Gastroesophageal sphincter (tissue), 4 donors: ENCODE measurements at regions not wholly inside any gene's neighbourhood (a gene's known extent, or its start where the extent isn't known, plus 50 kb on each side); places are given as distances from the start of the nearest gene placed in this dataset.

Experiments
- ATAC-seq: fragments of 150-250 bp; one replicate; pipeline ENCODE4 v1.9.1; 2016; ENCODE audit warnings: mild to moderate bottlenecking, moderate library complexity
- H3K27ac ChIP-seq, 4 donors: fragments of 200-600 bp; sonication (generic) in 3 of 4; 1 replicate in 3 of 4; 2 replicates in 1 of 4; pipeline ENCODE4 v1.5.1; 2016 to 2019
- H3K27me3 ChIP-seq: fragments of 200-600 bp; sonication (generic); one replicate; pipeline ENCODE4 v1.5.1; 2019
- H3K36me3 ChIP-seq, 2 donors: fragments of 200-600 bp; sonication (generic); one replicate each; pipeline ENCODE4 v1.5.1; 2019; ENCODE audit warnings: control low read depth in 1 of 2
- H3K4me1 ChIP-seq, 3 donors: fragments of 200-600 bp; sonication (generic); 1 replicate in 2 of 3; 2 replicates in 1 of 3; pipeline ENCODE4 v1.5.1; 2016 to 2019; ENCODE audit warnings: control low read depth in 2 of 3
- H3K4me3 ChIP-seq, 2 donors: fragments of 200-600 bp; sonication (generic); one replicate each; pipeline ENCODE4 v1.5.1; 2019; ENCODE audit warnings: mild to moderate bottlenecking in 1 of 2, moderate library complexity in 1 of 2
- H3K9me3 ChIP-seq, 3 donors: fragments of 200-600 bp; sonication (generic); one replicate each; pipeline ENCODE4 v1.5.1; 2017 to 2019; ENCODE audit warnings: control low read depth in 2 of 3
- CTCF ChIP-seq, 4 experiments: fragments of 200-600 bp in 2 of 4; fragments of 450-650 bp in 2 of 4; sonication (generic) in 1 of 4; IDR thresholded peaks; one replicate each; pipeline ENCODE4 v1.5.1; 2017 to 2019; ENCODE audit warnings: antibody characterized with exemption in 4 of 4, mild to moderate bottlenecking in 2 of 4, moderate library complexity in 2 of 4
- EP300 ChIP-seq: sonication (generic); formaldehyde crosslinking; IDR thresholded peaks from one replicate; pipeline ENCODE4 v1.6.1; 2017; ENCODE audit warnings: antibody characterized with exemption, mild to moderate bottlenecking
- POLR2A ChIP-seq, 2 donors: fragments of 450-650 bp; IDR thresholded peaks; one replicate each; pipeline ENCODE4 v1.6.1; 2017; ENCODE audit warnings: antibody characterized with exemption in 2 of 2, mild to moderate bottlenecking in 2 of 2, moderate library complexity in 1 of 2
- POLR2AphosphoS5 ChIP-seq: sonication (generic); formaldehyde crosslinking; IDR thresholded peaks from one replicate; pipeline ENCODE4 v1.6.1; 2017; ENCODE audit warnings: antibody characterized with exemption
- WGBS, 2 donors: methylation state at CpG; one replicate each; pipeline ENCODE4 v1.1.5; 2018; ENCODE audit warnings: low coverage in 1 of 2; 5-methylcytosine and 5-hydroxymethylcytosine counted together

- no peak for ATAC-seq
- Histone ChIP-seq H3K4me3 (no peak overlapping the region), H3K27me3 (no peaks in the 10 kb centered on the region), H3K4me1 (no peaks in the 10 kb centered on the region), H3K36me3 (no peaks in the 10 kb centered on the region), H3K9me3 (peaks cover 0 to 25% (median 0%) of the 10 kb centered on the region in 3 donors), H3K27ac (no peak overlapping the region)
- TF ChIP-seq POLR2AphosphoS5: no peak
- no peak for TF ChIP-seq CTCF (IDR thresholded peaks at IDR 0.05)
- TF ChIP-seq POLR2A (IDR thresholded peaks at IDR 0.05): no peak
- no peak for TF ChIP-seq EP300
Measured at GRCh38 chr15:45993508-45993907, 358.7 kb downstream of the SQOR start.

- ATAC-seq: no peak
- Histone ChIP-seq H3K4me1 (no peaks in the 10 kb centered on the region), H3K36me3 (no peaks in the 10 kb centered on the region), H3K9me3 (peaks cover 0 to 3% (median 0%) of the 10 kb centered on the region in 3 donors), H3K4me3 (no peak overlapping the region), H3K27me3 (no peaks in the 10 kb centered on the region), H3K27ac (no peak overlapping the region)
- TF ChIP-seq POLR2AphosphoS5 (no peak), CTCF (IDR thresholded peaks at IDR 0.05) (no peak), POLR2A (IDR thresholded peaks at IDR 0.05) (no peak), EP300 (no peak)
- 48 to 50% methylated on average over 4 of the region's 4 CpGs for WGBS, 2 donors
Measured at GRCh38 chr15:45995800-45996199, 361.0 kb downstream of the SQOR start.

GRCh38 chr15:46014532-46014931 is 379.7 kb downstream of the SQOR start:
- Histone ChIP-seq H3K4me1 (no peaks in the 10 kb centered on the region), H3K27me3 (no peaks in the 10 kb centered on the region), H3K9me3 (peaks cover 0 to 42% (median 0%) of the 10 kb centered on the region in 3 donors), H3K36me3 (no peaks in the 10 kb centered on the region), H3K4me3 (no peak overlapping the region), H3K27ac (no peak overlapping the region)
- 100% methylated on average over 1 of the region's 3 CpGs; no CpG with 5 or more reads in 1 of the 2 donors for WGBS, 2 donors
- ATAC-seq: no peak
- TF ChIP-seq CTCF (IDR thresholded peaks at IDR 0.05): no peak

- H3K4me3 ChIP-seq: no peak overlapping the region
- H3K4me1 ChIP-seq: no peaks in the 10 kb centered on the region
- 50 to 62% methylated on average over 2 of the region's 2 CpGs for WGBS, 2 donors
- H3K27me3 ChIP-seq: no peaks in the 10 kb centered on the region
- H3K9me3 ChIP-seq: no peaks in the 10 kb centered on the region
- H3K27ac ChIP-seq: no peak overlapping the region
- H3K36me3 ChIP-seq: no peaks in the 10 kb centered on the region
- ATAC-seq: no peak
- TF ChIP-seq POLR2AphosphoS5 (no peak), EP300 (no peak), CTCF (IDR thresholded peaks at IDR 0.05) (no peak), POLR2A (IDR thresholded peaks at IDR 0.05) (no peak)
Measured at GRCh38 chr15:46034755-46035154, 399.9 kb downstream of the SQOR start.

GRCh38 chr15:46039703-46040102 is 404.9 kb downstream of the SQOR start:
- Histone ChIP-seq H3K9me3 (no peaks in the 10 kb centered on the region), H3K27me3 (no peaks in the 10 kb centered on the region), H3K4me1 (no peaks in the 10 kb centered on the region), H3K27ac (no peak overlapping the region), H3K4me3 (no peak overlapping the region), H3K36me3 (no peaks in the 10 kb centered on the region)
- ATAC-seq: no peak
- WGBS, 2 donors: 51 to 61% methylated on average over 3 to 4 of the region's 4 CpGs
- TF ChIP-seq POLR2A (IDR thresholded peaks at IDR 0.05): no peak
- TF ChIP-seq POLR2AphosphoS5: no peak
- no peak for TF ChIP-seq CTCF (IDR thresholded peaks at IDR 0.05)
- TF ChIP-seq EP300: no peak
